IMR-90 (cell line): ENCODE measurements at regions not wholly inside any gene's neighbourhood (a gene's known extent, or its start where the extent isn't known, plus 50 kb on each side); places are given as distances from the start of the nearest gene placed in this dataset.

Experiments used
- ATAC-seq: fragments of 200-7000 bp; cut with Tn5 transposase; 2 replicates; pipeline ENCODE4 v1.9.1; 2020; ENCODE audit warnings: low read depth, mild to moderate bottlenecking, moderate library complexity
- BruUV-seq: library from RNA; stranded (reverse); fragments of 400-500 nt; replicated peaks from 2 replicates; lab custom pipeline; 2021; lab: Mats Ljungman, UMichigan
- CTCF ChIA-PET: fragments of 300-600 bp; formaldehyde crosslinking; extraction: SDS; loops from one replicate; lab custom pipeline; 2021; ENCODE audit warnings: antibody characterized with exemption; lab: Yijun Ruan, JAX
- POLR2A ChIA-PET: fragments of 300-600 bp; sonication (Branson Sonifier 250); formaldehyde crosslinking; loops from one replicate; lab custom pipeline; 2022; ENCODE audit warnings: antibody characterized with exemption; ENCODE audit not compliant: unreplicated experiment; lab: Charles Lee
- DNase-seq: peaks from one replicate; pipeline ENCODE4 v3.0.0; 2013
- H2AFZ ChIP-seq: replicated peaks from 2 replicates; pipeline ENCODE3; 2013; ENCODE audit warnings: low read length, mild to moderate bottlenecking; ENCODE audit not compliant: poor library complexity
- H2AK5ac ChIP-seq: 2 replicates; pipeline ENCODE4 v1.6.1; 2013; ENCODE audit warnings: low read depth, low read length, inconsistent platforms
- H2AK9ac ChIP-seq: replicated peaks from 2 replicates; pipeline ENCODE3; 2013; ENCODE audit warnings: mild to moderate bottlenecking, low read depth, low read length, moderate library complexity; ENCODE audit not compliant: poor library complexity
- H2BK120ac ChIP-seq: 2 replicates; pipeline ENCODE4 v1.6.1; 2013; ENCODE audit warnings: low read depth, low read length, inconsistent platforms
- H2BK15ac ChIP-seq: 3 replicates; pipeline ENCODE4 v1.6.1; 2013; ENCODE audit warnings: low read depth, low read length, inconsistent platforms
- H2BK20ac ChIP-seq: 2 replicates; pipeline ENCODE4 v1.6.1; 2013; ENCODE audit warnings: low read depth, mild to moderate bottlenecking, inconsistent platforms, low read length, moderate library complexity
- H2BK5ac ChIP-seq: 2 replicates; pipeline ENCODE4 v1.6.1; 2013; ENCODE audit warnings: mild to moderate bottlenecking, low read depth, low read length, inconsistent platforms; ENCODE audit not compliant: poor library complexity, severe bottlenecking
- H3K14ac ChIP-seq: replicated peaks from 2 replicates; pipeline ENCODE4 v1.6.1; 2013; ENCODE audit warnings: low read depth, low read length, inconsistent platforms
- H3K18ac ChIP-seq: 2 replicates; pipeline ENCODE4 v1.6.1; 2013; ENCODE audit warnings: low read depth, low read length, control low read depth
- H3K23ac ChIP-seq: 2 replicates; pipeline ENCODE4 v1.6.1; 2013; ENCODE audit warnings: low read depth, low read length, inconsistent platforms
- H3K27ac ChIP-seq: 2 replicates; pipeline ENCODE4 v1.5.1; 2013; ENCODE audit warnings: mild to moderate bottlenecking, control low read depth, low read length; ENCODE audit not compliant: insufficient read depth
- H3K27me3 ChIP-seq: 2 replicates; pipeline ENCODE4 v1.6.1; 2013; ENCODE audit warnings: low read length; ENCODE audit not compliant: control insufficient read depth, insufficient read depth
- H3K36me3 ChIP-seq: 2 replicates; pipeline ENCODE4 v1.6.1; 2013; ENCODE audit warnings: low read length, mixed read lengths; ENCODE audit not compliant: control insufficient read depth, insufficient read depth
- H3K4ac ChIP-seq: 2 replicates; pipeline ENCODE4 v1.6.1; 2013; ENCODE audit warnings: low read depth, low read length, inconsistent platforms
- H3K4me1 ChIP-seq: 2 replicates; pipeline ENCODE4 v1.6.1; 2013; ENCODE audit warnings: low read length, mixed read lengths; ENCODE audit not compliant: control insufficient read depth, insufficient read depth
- H3K4me2 ChIP-seq: 2 replicates; pipeline ENCODE4 v1.6.1; 2013; ENCODE audit warnings: low read depth, mild to moderate bottlenecking, control low read depth, low read length, moderate library complexity
- H3K4me3 ChIP-seq: 2 replicates; pipeline ENCODE4 v1.5.1; 2013; ENCODE audit warnings: low read depth, mild to moderate bottlenecking, control low read depth, low read length, moderate library complexity; ENCODE audit not compliant: insufficient read depth
- H3K56ac ChIP-seq: 2 replicates; pipeline ENCODE4 v1.6.1; 2013; ENCODE audit warnings: low read length, inconsistent platforms; ENCODE audit not compliant: insufficient read depth; ENCODE audit errors: extremely low read depth
- H3K79me1 ChIP-seq, 2 experiments: 2 replicates each; pipeline ENCODE4 v1.6.1; 2013; ENCODE audit warnings: low read length in 2 of 2, inconsistent platforms in 1 of 2, low read depth in 1 of 2
- H3K9ac ChIP-seq: 2 replicates; pipeline ENCODE4 v1.6.1; 2013; ENCODE audit warnings: low read depth, low read length, control low read depth
- H3K9me1 ChIP-seq: 2 replicates; pipeline ENCODE4 v1.6.1; 2013; ENCODE audit warnings: low read length, inconsistent platforms; ENCODE audit not compliant: insufficient read depth
- H3K9me3 ChIP-seq: 2 replicates; pipeline ENCODE4 v1.6.1; 2013; ENCODE audit warnings: low read length; ENCODE audit not compliant: control insufficient read depth, insufficient read depth
- H4K20me1 ChIP-seq: 2 replicates; pipeline ENCODE4 v1.6.1; 2013; ENCODE audit warnings: low read length, inconsistent platforms; ENCODE audit not compliant: insufficient read depth
- H4K5ac ChIP-seq: 2 replicates; pipeline ENCODE4 v1.6.1; 2013; ENCODE audit warnings: mild to moderate bottlenecking, low read depth, low read length, control low read depth
- H4K8ac ChIP-seq, 2 experiments: 2 replicates each; pipeline ENCODE4 v1.6.1; 2013; ENCODE audit warnings: low read depth in 2 of 2, low read length in 2 of 2, control low read depth in 1 of 2, inconsistent platforms in 1 of 2
- H4K91ac ChIP-seq: 2 replicates; pipeline ENCODE4 v1.6.1; 2013; ENCODE audit warnings: low read depth, low read length, inconsistent platforms; ENCODE audit not compliant: insufficient read depth
- BHLHE40 ChIP-seq: fragments of 150-350 bp; IDR thresholded peaks from 2 replicates; pipeline ENCODE4 v1.6.1; 2016; ENCODE audit warnings: mild to moderate bottlenecking, low read depth, low read length
- CEBPB ChIP-seq: IDR thresholded peaks from 2 replicates; pipeline ENCODE4 v1.6.1; 2012; ENCODE audit warnings: low read depth, low read length, improper control_type of control experiment
- CHD1 ChIP-seq: IDR thresholded peaks from 2 replicates; pipeline ENCODE4 v1.6.1; 2012; ENCODE audit warnings: low read depth, low read length, improper control_type of control experiment
- FOS ChIP-seq: fragments of 150-350 bp; IDR thresholded peaks from 2 replicates; pipeline ENCODE4 v1.6.1; 2016; ENCODE audit warnings: low read depth, low read length
- MAFK ChIP-seq: IDR thresholded peaks from 2 replicates; pipeline ENCODE4 v1.6.1; 2012; ENCODE audit warnings: low read depth, low read length, improper control_type of control experiment
- MAZ ChIP-seq: IDR thresholded peaks from 2 replicates; pipeline ENCODE4 v1.6.1; 2012; ENCODE audit warnings: low read depth, mild to moderate bottlenecking, low read length, improper control_type of control experiment, moderate library complexity, borderline replicate concordance
- MXI1 ChIP-seq: IDR thresholded peaks from 2 replicates; pipeline ENCODE4 v1.6.1; 2012; ENCODE audit warnings: low read depth, mild to moderate bottlenecking, low read length, moderate library complexity, borderline replicate concordance
- NFE2L2 ChIP-seq: fragments of 150-350 bp; IDR thresholded peaks from 2 replicates; pipeline ENCODE4 v1.6.1; 2016; ENCODE audit warnings: low read depth, mild to moderate bottlenecking, low read length
- POLR2A ChIP-seq: IDR thresholded peaks from 2 replicates; pipeline ENCODE4 v1.6.1; 2012; ENCODE audit warnings: mild to moderate bottlenecking, low read depth, low read length
- RAD21 ChIP-seq: IDR thresholded peaks from 2 replicates; pipeline ENCODE4 v1.6.1; 2012; ENCODE audit warnings: low read length, improper control_type of control experiment
- RCOR1 ChIP-seq: IDR thresholded peaks from 2 replicates; pipeline ENCODE4 v1.6.1; 2012; ENCODE audit warnings: mild to moderate bottlenecking, low read length, improper control_type of control experiment; ENCODE audit not compliant: insufficient replicate concordance
- RFX5 ChIP-seq: IDR thresholded peaks from 2 replicates; pipeline ENCODE4 v1.8.0; 2012; ENCODE audit warnings: low read depth, mild to moderate bottlenecking, low read length, moderate library complexity
- SMC3 ChIP-seq: fragments of 150-350 bp; IDR thresholded peaks from 2 replicates; pipeline ENCODE4 v1.6.1; 2016; ENCODE audit warnings: low read depth, mild to moderate bottlenecking, antibody characterized with exemption, low read length, moderate library complexity
- USF2 ChIP-seq: fragments of 150-350 bp; IDR thresholded peaks from 2 replicates; pipeline ENCODE4 v1.6.1; 2017; ENCODE audit warnings: mild to moderate bottlenecking, antibody characterized with exemption, low read length, low read depth
- WGBS, 2 experiments: methylation state at CpG; one replicate each; pipeline versions ENCODE4 v1.1.5 to v1.1.7; 2013; ENCODE audit warnings: missing lambda C conversion rate in 2 of 2; ENCODE audit not compliant: insufficient read length in 1 of 2; ENCODE audit errors: extremely low coverage in 2 of 2; 5-methylcytosine and 5-hydroxymethylcytosine counted together
- dilution Hi-C: fragments of 300-500 bp; cut with HindIII; formaldehyde crosslinking; loops from one replicate; pipeline ENCODE4 v1.14.3; 2018; ENCODE audit warnings: low sequenced_read_pairs; ENCODE audit not compliant: unreplicated experiment
- in situ Hi-C: fragments of 300-500 bp; cut with MboI; formaldehyde crosslinking; loops from 3 replicates; pipeline ENCODE4 v1.14.3; 2019; ENCODE audit warnings: low sequenced_read_pairs, inconsistent platforms, mixed read lengths
- intact Hi-C: fragments of 100-400 bp; cut with micrococcal nuclease; formaldehyde crosslinking; loops from 2 replicates; pipeline ENCODE4 v1.10.0; 2022
- TF ChIP-seq, protein P1 (sequence below): fragments of 150-350 bp; IDR thresholded peaks from 2 replicates; pipeline ENCODE4 v1.6.1; 2016; ENCODE audit warnings: low read depth, mild to moderate bottlenecking, low read length, moderate library complexity, borderline replicate concordance
- TF ChIP-seq, protein P2 (sequence below): conservative IDR thresholded peaks from 2 replicates; pipeline ENCODE4 v1.5.1; 2012; ENCODE audit warnings: mild to moderate bottlenecking, low read depth, low read length, improper control_type of control experiment

- Histone ChIP-seq H3K4me1 (no peaks in the 10 kb centered on the region), H3K4ac (no peak overlapping the region), H3K9ac (no peak overlapping the region), H2BK5ac (no peak overlapping the region), H3K23ac (no peak overlapping the region), H3K4me2 (no peak overlapping the region), H3K4me3 (no peak overlapping the region), H2BK15ac (no peak overlapping the region), H3K27ac (no peak overlapping the region), H4K5ac (no peak overlapping the region), H3K18ac (no peak overlapping the region), H2BK20ac (no peak overlapping the region), H3K14ac (no peak overlapping the region), H4K8ac (no peak overlapping the region), H2AFZ (no peak overlapping the region), H3K36me3 (no peaks in the 10 kb centered on the region), H2BK120ac (no peak overlapping the region), H2AK5ac (no peak overlapping the region), H3K79me1 (no peaks in the 10 kb centered on the region), H2AK9ac (no peak overlapping the region), H3K27me3 (peaks cover 20% of the 10 kb centered on the region; the same call in 1 of the 2 replicates), H4K20me1 (no peaks in the 10 kb centered on the region), H3K9me1 (no peaks in the 10 kb centered on the region), H4K91ac (no peak overlapping the region), H3K56ac (no peak overlapping the region), H3K9me3 (no peaks in the 10 kb centered on the region)
- dilution Hi-C loops = no loop called here
- ATAC-seq (no peak), DNase-seq (no peak)
- WGBS, 2 experiments = 27% methylated on average over 2 of the region's 7 CpGs; no CpG with 5 or more reads in 1 of the 2 experiments
- POLR2A ChIA-PET = interaction anchor here (0.6 kb wide), 1 partner anchor 14 kb away, joined by 3 read pairs; no protein-coding TSS in a partner anchor
- CTCF ChIA-PET = no interaction called here
- in situ Hi-C loops = no loop called here
- no TSS peak for BruUV-seq
- TF ChIP-seq USF2 = no peak
- TF ChIP-seq SMC3 = no peak
- TF ChIP-seq CEBPB = no peak
- TF ChIP-seq, protein P1, sequence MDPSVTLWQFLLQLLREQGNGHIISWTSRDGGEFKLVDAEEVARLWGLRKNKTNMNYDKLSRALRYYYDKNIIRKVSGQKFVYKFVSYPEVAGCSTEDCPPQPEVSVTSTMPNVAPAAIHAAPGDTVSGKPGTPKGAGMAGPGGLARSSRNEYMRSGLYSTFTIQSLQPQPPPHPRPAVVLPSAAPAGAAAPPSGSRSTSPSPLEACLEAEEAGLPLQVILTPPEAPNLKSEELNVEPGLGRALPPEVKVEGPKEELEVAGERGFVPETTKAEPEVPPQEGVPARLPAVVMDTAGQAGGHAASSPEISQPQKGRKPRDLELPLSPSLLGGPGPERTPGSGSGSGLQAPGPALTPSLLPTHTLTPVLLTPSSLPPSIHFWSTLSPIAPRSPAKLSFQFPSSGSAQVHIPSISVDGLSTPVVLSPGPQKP = no peak
- TF ChIP-seq MAZ = no peak
- no peak for TF ChIP-seq CHD1
- TF ChIP-seq NFE2L2 = no peak
- TF ChIP-seq FOS = no peak
- no peak for TF ChIP-seq MXI1
- no peak for TF ChIP-seq RAD21
- TF ChIP-seq, protein P2, sequence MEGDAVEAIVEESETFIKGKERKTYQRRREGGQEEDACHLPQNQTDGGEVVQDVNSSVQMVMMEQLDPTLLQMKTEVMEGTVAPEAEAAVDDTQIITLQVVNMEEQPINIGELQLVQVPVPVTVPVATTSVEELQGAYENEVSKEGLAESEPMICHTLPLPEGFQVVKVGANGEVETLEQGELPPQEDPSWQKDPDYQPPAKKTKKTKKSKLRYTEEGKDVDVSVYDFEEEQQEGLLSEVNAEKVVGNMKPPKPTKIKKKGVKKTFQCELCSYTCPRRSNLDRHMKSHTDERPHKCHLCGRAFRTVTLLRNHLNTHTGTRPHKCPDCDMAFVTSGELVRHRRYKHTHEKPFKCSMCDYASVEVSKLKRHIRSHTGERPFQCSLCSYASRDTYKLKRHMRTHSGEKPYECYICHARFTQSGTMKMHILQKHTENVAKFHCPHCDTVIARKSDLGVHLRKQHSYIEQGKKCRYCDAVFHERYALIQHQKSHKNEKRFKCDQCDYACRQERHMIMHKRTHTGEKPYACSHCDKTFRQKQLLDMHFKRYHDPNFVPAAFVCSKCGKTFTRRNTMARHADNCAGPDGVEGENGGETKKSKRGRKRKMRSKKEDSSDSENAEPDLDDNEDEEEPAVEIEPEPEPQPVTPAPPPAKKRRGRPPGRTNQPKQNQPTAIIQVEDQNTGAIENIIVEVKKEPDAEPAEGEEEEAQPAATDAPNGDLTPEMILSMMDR = no peak
- TF ChIP-seq RFX5 = no peak
- no peak for TF ChIP-seq BHLHE40
- no peak for TF ChIP-seq POLR2A
- TF ChIP-seq RCOR1 = no peak
- no peak for TF ChIP-seq MAFK
- intact Hi-C loops = no loop called here
Measured at GRCh38 chr6:166726201-166726600, 99.2 kb upstream of the RPS6KA2 start.
